K562 (cell line): ENCODE measurements at regions not wholly inside any gene's neighbourhood (a gene's known extent, or its start where the extent isn't known, plus 50 kb on each side); places are given as distances from the start of the nearest gene placed in this dataset.

Experiments used
- ATAC-seq: fragments of 200-7000 bp; cut with Tn5 transposase; 3 replicates; pipeline ENCODE4 v1.9.1; 2020; ENCODE audit warnings: moderate library complexity
- BruUV-seq: library from RNA; stranded (reverse); fragments of 400-500 nt; replicated peaks from 2 replicates; lab custom pipeline; 2021; lab: Mats Ljungman, UMichigan
- CTCF ChIA-PET: fragments of 300-600 bp; formaldehyde crosslinking; extraction: SDS; loops from one replicate; lab custom pipeline; 2021; ENCODE audit warnings: low intra/inter-chr PET ratio; lab: Yijun Ruan, JAX
- POLR2A ChIA-PET: fragments of 300-600, 350-650 bp; sonication (Branson Sonifier 250); formaldehyde crosslinking; extraction: SDS; loops from one replicate; lab custom pipeline; 2021; ENCODE audit warnings: antibody characterized with exemption, inconsistent platforms; lab: Yijun Ruan, JAX
- DNase-seq, 4 experiments: peaks; one replicate each; pipeline versions ENCODE4 v3.0.0 to v3.0.0-alpha.2; 2011 to 2018; ENCODE audit warnings: low spot score in 3 of 4, mixed read lengths in 3 of 4; ENCODE audit errors: extremely low read depth in 1 of 4
- FAIRE-seq: peaks from 2 replicates; lab custom pipeline; 2011; peaks lifted over from hg19 to GRCh38; lab: Jason Lieb, UNC
- H2AFZ ChIP-seq: 2 replicates; pipeline ENCODE4 v1.6.0; 2011; ENCODE audit warnings: low read depth, low read length, control low read depth, inconsistent platforms
- H3K27ac ChIP-seq: fragments of 200-600 bp; 3 replicates; pipeline ENCODE4 v1.8.0; 2011; ENCODE audit warnings: low read depth, mild to moderate bottlenecking, control low read depth, inconsistent platforms, low read length, moderate library complexity, mixed read lengths; ENCODE audit errors: extremely low read depth
- H3K27me3 ChIP-seq, 2 experiments: fragments of 300-600 bp in 1 of 2; 2 replicates in 1 of 2; 3 replicates in 1 of 2; pipeline versions ENCODE4 v1.6.0 to v1.8.0; 2011; ENCODE audit warnings: inconsistent platforms in 2 of 2, low read length in 2 of 2, mild to moderate bottlenecking in 1 of 2, mixed read lengths in 1 of 2, moderate library complexity in 1 of 2; ENCODE audit not compliant: control insufficient read depth in 2 of 2, insufficient read depth in 2 of 2
- H3K36me3 ChIP-seq: fragments of 300-600 bp; 3 replicates; pipeline ENCODE4 v1.8.0; 2011; ENCODE audit warnings: mild to moderate bottlenecking, low read length, inconsistent platforms; ENCODE audit not compliant: control insufficient read depth, insufficient read depth
- H3K4me1 ChIP-seq, 2 experiments: fragments of 200-600 bp in 1 of 2; replicated peaks in 1 of 2; 2 replicates in 1 of 2; 3 replicates in 1 of 2; pipeline versions ENCODE4 v1.5.1 to v1.8.0; 2011; ENCODE audit warnings: inconsistent platforms in 2 of 2, low read length in 2 of 2, mild to moderate bottlenecking in 1 of 2, mixed read lengths in 1 of 2, moderate library complexity in 1 of 2; ENCODE audit not compliant: control insufficient read depth in 2 of 2, insufficient read depth in 2 of 2
- H3K4me2 ChIP-seq: 2 replicates; pipeline ENCODE4 v1.6.1; 2011; ENCODE audit warnings: low read length, control low read depth, inconsistent platforms, mixed read lengths; ENCODE audit not compliant: insufficient read depth
- H3K4me3 ChIP-seq: fragments of 200-600 bp; sonication (generic), shearing (Covaris generic); 2 replicates; pipeline ENCODE4 v1.5.1; 2016; ENCODE audit warnings: control low read depth, inconsistent platforms
- H3K79me2 ChIP-seq: fragments of 200-600 bp; 3 replicates; pipeline ENCODE4 v1.8.0; 2011; ENCODE audit warnings: low read length, inconsistent platforms; ENCODE audit not compliant: control insufficient read depth, insufficient read depth
- H3K9ac ChIP-seq, 2 experiments: 2 replicates each; pipeline versions ENCODE4 v1.6.0 to v1.6.1; 2011; ENCODE audit warnings: low read depth in 2 of 2, low read length in 2 of 2, control low read depth in 1 of 2, inconsistent platforms in 1 of 2, mild to moderate bottlenecking in 1 of 2, mixed read lengths in 1 of 2; ENCODE audit not compliant: insufficient read depth in 1 of 2
- H3K9me1 ChIP-seq: one replicate; pipeline ENCODE4 v1.6.0; 2011; ENCODE audit warnings: inconsistent platforms, mild to moderate bottlenecking, low read length, moderate library complexity; ENCODE audit not compliant: control insufficient read depth, insufficient read depth
- H3K9me3 ChIP-seq: replicated peaks from 2 replicates; pipeline ENCODE4 v1.5.1; 2011; ENCODE audit warnings: low read depth, low read length, inconsistent platforms; ENCODE audit not compliant: control insufficient read depth, insufficient read depth
- H4K20me1 ChIP-seq: replicated peaks from 2 replicates; pipeline ENCODE4 v1.6.1; 2011; ENCODE audit warnings: low read length, inconsistent platforms, mixed read lengths; ENCODE audit not compliant: control insufficient read depth, insufficient read depth
- COPS2 ChIP-seq: fragments of 450-650 bp; conservative IDR thresholded peaks from 2 replicates; pipeline ENCODE4 v1.6.1; 2016; ENCODE audit warnings: mild to moderate bottlenecking, moderate library complexity
- ELK1 ChIP-seq: sonication (generic); formaldehyde crosslinking; IDR thresholded peaks from 2 replicates; pipeline ENCODE4 v1.8.1; 2022; ENCODE audit warnings: missing genetic modification reagents
- ETV6 ChIP-seq, 3 experiments: fragments of 150-350 bp in 1 of 3; sonication (generic) in 1 of 3; formaldehyde crosslinking in 1 of 3; IDR thresholded peaks; 2 replicates each; pipeline versions ENCODE4 v1.6.1 to v1.8.0; 2014 to 2022; ENCODE audit warnings: borderline replicate concordance in 2 of 3, low read depth in 2 of 3, antibody characterized with exemption in 1 of 3, low read length in 1 of 3, mild to moderate bottlenecking in 1 of 3, missing genetic modification reagents in 1 of 3
- GABPA ChIP-seq: fragments of 200-800 bp; sonication (Bioruptor generic); conservative IDR thresholded peaks from 2 replicates; pipeline ENCODE4 v1.6.1; 2016; ENCODE audit warnings: low read depth, missing genetic modification characterization, missing compliant biosample characterization
- KDM4B ChIP-seq, 2 experiments: fragments of 450-650 bp in 1 of 2; sonication (generic) in 1 of 2; IDR thresholded peaks; 2 replicates each; pipeline ENCODE4 v1.6.1; 2016 to 2017; ENCODE audit warnings: borderline replicate concordance in 2 of 2, antibody characterized with exemption in 1 of 2, low read depth in 1 of 2, mild to moderate bottlenecking in 1 of 2
- LCOR ChIP-seq: sonication (generic); formaldehyde crosslinking; IDR thresholded peaks from 2 replicates; pipeline ENCODE4 v1.8.0; 2022; ENCODE audit warnings: mild to moderate bottlenecking, missing genetic modification reagents
- MYNN ChIP-seq, 2 experiments: sonication (generic); formaldehyde crosslinking in 1 of 2; IDR thresholded peaks; 2 replicates each; pipeline versions ENCODE4 v1.5.0 to v1.6.1; 2016 to 2020; ENCODE audit warnings: antibody characterized with exemption in 1 of 2, missing genetic modification reagents in 1 of 2
- TCF3 ChIP-seq: sonication (generic); formaldehyde crosslinking; IDR thresholded peaks from 2 replicates; pipeline ENCODE4 v1.4.0; 2020; ENCODE audit warnings: mild to moderate bottlenecking, missing genetic modification reagents
- TCF7 ChIP-seq: sonication (generic); IDR thresholded peaks from 2 replicates; pipeline ENCODE4 v1.6.1; 2016; ENCODE audit warnings: antibody characterized with exemption, borderline replicate concordance
- WGBS: fragments of 100-300 bp; shearing (Covaris generic); methylation state at CpG from one replicate; pipeline ENCODE4 v1.1.6; 2016; ENCODE audit warnings: low coverage, mixed read lengths; ENCODE audit not compliant: insufficient coverage; ENCODE audit errors: missing lambda C conversion rate; 5-methylcytosine and 5-hydroxymethylcytosine counted together
- in situ Hi-C: fragments of 300-500 bp; cut with MboI; formaldehyde crosslinking; loops from 4 replicates; pipeline ENCODE4 v1.15.0; 2018; ENCODE audit warnings: inconsistent platforms, mixed read lengths
- intact Hi-C: fragments of 100-400 bp; cut with micrococcal nuclease; formaldehyde crosslinking; loops from 2 replicates; pipeline ENCODE4 v1.14.2; 2022

- intact Hi-C loops (no loop called here), in situ Hi-C loops (no loop called here)
- Histone ChIP-seq H2AFZ (no peak overlapping the region), H3K4me3 (no peak overlapping the region), H3K4me1 (no peaks in the 10 kb centered on the region), H3K9me1 (no peaks in the 10 kb centered on the region), H4K20me1 (no peaks in the 10 kb centered on the region), H3K9me3 (no peaks in the 10 kb centered on the region), H3K9ac (no peak overlapping the region), H3K27me3 (no peaks in the 10 kb centered on the region), H3K4me2 (no peak overlapping the region), H3K36me3 (no peaks in the 10 kb centered on the region), H3K79me2 (no peaks in the 10 kb centered on the region), H3K27ac (no peak overlapping the region)
- ATAC-seq: no peak
- no peak for FAIRE-seq
- BruUV-seq: no TSS peak
- ChIA-PET CTCF (no interaction called here), POLR2A (no interaction called here)
- no peak for DNase-seq
- TF ChIP-seq TCF7: no peak
- 0% methylated on average over 2 of the region's 2 CpGs for WGBS
These were observed 163.0 kb upstream of the TMCO5A start for GRCh38 chr15:37771465-37771864.

GRCh38 chr15:37773111-37773860, 161.2 kb upstream of the TMCO5A start:
- Histone ChIP-seq H3K79me2 (no peaks in the 10 kb centered on the region), H3K27me3 (no peaks in the 10 kb centered on the region), H3K9me3 (no peaks in the 10 kb centered on the region), H3K4me3 (no peak overlapping the region), H3K27ac (no peak overlapping the region), H3K9me1 (no peaks in the 10 kb centered on the region), H3K36me3 (no peaks in the 10 kb centered on the region), H4K20me1 (no peaks in the 10 kb centered on the region), H3K9ac (no peak overlapping the region), H2AFZ (no peak overlapping the region), H3K4me2 (no peak overlapping the region), H3K4me1 (no peaks in the 10 kb centered on the region)
- ATAC-seq: no peak
- POLR2A ChIA-PET: no interaction called here
- in situ Hi-C loops (no loop called here), intact Hi-C loops (no loop called here)
- no peak for DNase-seq
- no TSS peak for BruUV-seq
- TF ChIP-seq GABPA (tag) (no peak), LCOR (no peak), KDM4B (IDR thresholded peaks at IDR 0.05; ENCODE audit: borderline replicate concordance in 2 of 2, low read depth in 1 of 2) (no peak), ETV6 (IDR thresholded peaks at IDR 0.05; ENCODE audit: borderline replicate concordance in 1 of 2, low read depth in 2 of 2, low read length in 1 of 2) (no peak), ETV6 (CRISPR knock-in tag; IDR thresholded peaks at IDR 0.05; ENCODE audit: borderline replicate concordance) (no peak), TCF3 (CRISPR knock-in tag) (no peak), ELK1 (CRISPR knock-in tag) (no peak), COPS2 (no peak), MYNN (IDR thresholded peaks at IDR 0.05) (no peak), MYNN (CRISPR knock-in tag; IDR thresholded peaks at IDR 0.05) (no peak)
- CTCF ChIA-PET: no interaction called here
- no peak for FAIRE-seq
- 10% methylated on average over 4 of the region's 4 CpGs for WGBS
